IPS-20b (cell line): ENCODE measurements at regions not wholly inside any gene's neighbourhood (a gene's known extent, or its start where the extent isn't known, plus 50 kb on each side); places are given as distances from the start of the nearest gene placed in this dataset.

Source experiments
- H3K27ac ChIP-seq: one replicate; pipeline ENCODE4 v1.5.1; 2013; ENCODE audit warnings: low read length
- H3K27me3 ChIP-seq: 2 replicates; pipeline ENCODE4 v1.6.1; 2013; ENCODE audit warnings: mild to moderate bottlenecking, low read length, inconsistent platforms; ENCODE audit not compliant: insufficient read depth
- H3K36me3 ChIP-seq: 2 replicates; pipeline ENCODE4 v1.6.1; 2013; ENCODE audit warnings: low read depth, mild to moderate bottlenecking, inconsistent platforms, low read length, moderate library complexity; ENCODE audit not compliant: insufficient read depth
- H3K4me1 ChIP-seq: 2 replicates; pipeline ENCODE4 v1.6.1; 2013; ENCODE audit warnings: mild to moderate bottlenecking, control low read depth, inconsistent platforms, low read length, moderate library complexity; ENCODE audit not compliant: insufficient read depth
- H3K4me3 ChIP-seq: 2 replicates; pipeline ENCODE4 v1.5.1; 2013; ENCODE audit warnings: mild to moderate bottlenecking, low read length, inconsistent platforms
- H3K9ac ChIP-seq: 2 replicates; pipeline ENCODE4 v1.6.1; 2013; ENCODE audit warnings: low read depth, mild to moderate bottlenecking, inconsistent platforms, low read length, moderate library complexity
- H3K9me3 ChIP-seq: 2 replicates; pipeline ENCODE4 v1.6.1; 2013; ENCODE audit warnings: mild to moderate bottlenecking, low read depth, low read length, inconsistent platforms; ENCODE audit not compliant: insufficient read depth

GRCh38 chr4:66625480-66625879 is 919.8 kb downstream of the CENPC start:
- Histone ChIP-seq H3K27ac (no peak overlapping the region), H3K4me1 (no peaks in the 10 kb centered on the region), H3K9ac (no peak overlapping the region), H3K9me3 (no peaks in the 10 kb centered on the region), H3K36me3 (no peaks in the 10 kb centered on the region), H3K4me3 (no peak overlapping the region), H3K27me3 (no peaks in the 10 kb centered on the region)

GRCh38 chr4:66613591-66613990 is 931.7 kb downstream of the CENPC start:
- Histone ChIP-seq H3K27me3 (no peaks in the 10 kb centered on the region), H3K4me1 (no peaks in the 10 kb centered on the region), H3K36me3 (no peaks in the 10 kb centered on the region), H3K4me3 (no peak overlapping the region), H3K27ac (no peak overlapping the region), H3K9me3 (peaks cover 8% of the 10 kb centered on the region), H3K9ac (no peak overlapping the region)

GRCh38 chr4:66609014-66609413 is 936.3 kb downstream of the CENPC start:
- H3K4me1 ChIP-seq = peaks cover 5% of the 10 kb centered on the region; the same call in 1 of the 2 replicates
- H3K9me3 ChIP-seq = peaks cover 4% of the 10 kb centered on the region
- no peak overlapping the region for H3K9ac ChIP-seq
- H3K27me3 ChIP-seq = no peaks in the 10 kb centered on the region
- no peaks in the 10 kb centered on the region for H3K36me3 ChIP-seq
- no peak overlapping the region for H3K4me3 ChIP-seq
- no peak overlapping the region for H3K27ac ChIP-seq

GRCh38 chr4:66606908-66607307 is 936.6 kb upstream of the EPHA5 start:
- Histone ChIP-seq H3K36me3 (no peaks in the 10 kb centered on the region), H3K9me3 (no peaks in the 10 kb centered on the region), H3K4me3 (no peak overlapping the region), H3K4me1 (peaks cover 5% of the 10 kb centered on the region; the same call in 1 of the 2 replicates), H3K27me3 (no peaks in the 10 kb centered on the region), H3K27ac (no peak overlapping the region), H3K9ac (no peak overlapping the region)

GRCh38 chr4:66606215-66606614 is 935.9 kb upstream of the EPHA5 start:
- Histone ChIP-seq H3K36me3 (no peaks in the 10 kb centered on the region), H3K4me1 (peaks cover 5% of the 10 kb centered on the region; the same call in 1 of the 2 replicates), H3K27me3 (no peaks in the 10 kb centered on the region), H3K4me3 (no peak overlapping the region), H3K9me3 (no peaks in the 10 kb centered on the region), H3K9ac (no peak overlapping the region), H3K27ac (no peak overlapping the region)

- no peaks in the 10 kb centered on the region for H3K9me3 ChIP-seq
- H3K4me1 ChIP-seq = peaks cover 5% of the 10 kb centered on the region; the same call in 1 of the 2 replicates
- H3K27me3 ChIP-seq = no peaks in the 10 kb centered on the region
- H3K27ac ChIP-seq = no peak overlapping the region
- no peak overlapping the region for H3K4me3 ChIP-seq
- no peaks in the 10 kb centered on the region for H3K36me3 ChIP-seq
- no peak overlapping the region for H3K9ac ChIP-seq
Observed at GRCh38 chr4:66604192-66604591, 933.9 kb upstream of the EPHA5 start.

- H3K36me3 ChIP-seq = no peaks in the 10 kb centered on the region
- H3K4me3 ChIP-seq = no peak overlapping the region
- H3K27ac ChIP-seq = no peak overlapping the region
Observed at GRCh38 chr4:66602622-66603021, 932.3 kb upstream of the EPHA5 start.

GRCh38 chr4:66591968-66592367 is 921.7 kb upstream of the EPHA5 start:
- H3K27me3 ChIP-seq = no peaks in the 10 kb centered on the region

More at GRCh38 chr4:66602622-66603021, 932.3 kb upstream of the EPHA5 start:
- H3K27me3 ChIP-seq = no peaks in the 10 kb centered on the region
- H3K4me1 ChIP-seq = peaks cover 5% of the 10 kb centered on the region; the same call in 1 of the 2 replicates
- H3K9ac ChIP-seq = no peak overlapping the region
- no peaks in the 10 kb centered on the region for H3K9me3 ChIP-seq

GRCh38 chr4:66590488-66591215 is 920.4 kb upstream of the EPHA5 start:
- Histone ChIP-seq H3K4me1 (no peaks in the 10 kb centered on the region), H3K9me3 (no peaks in the 10 kb centered on the region), H3K36me3 (no peaks in the 10 kb centered on the region), H3K9ac (no peak overlapping the region), H3K27me3 (no peaks in the 10 kb centered on the region), H3K4me3 (no peak overlapping the region), H3K27ac (no peak overlapping the region)

More at GRCh38 chr4:66591968-66592367, 921.7 kb upstream of the EPHA5 start:
- no peak overlapping the region for H3K27ac ChIP-seq
- H3K9me3 ChIP-seq = no peaks in the 10 kb centered on the region
- H3K9ac ChIP-seq = no peak overlapping the region
- H3K36me3 ChIP-seq = no peaks in the 10 kb centered on the region
- H3K4me1 ChIP-seq = no peaks in the 10 kb centered on the region
- H3K4me3 ChIP-seq = no peak overlapping the region

GRCh38 chr4:66589183-66589582 is 918.9 kb upstream of the EPHA5 start:
- H3K9me3 ChIP-seq = no peaks in the 10 kb centered on the region
- H3K4me3 ChIP-seq = no peak overlapping the region
- H3K4me1 ChIP-seq = no peaks in the 10 kb centered on the region
- no peak overlapping the region for H3K27ac ChIP-seq
- H3K27me3 ChIP-seq = no peaks in the 10 kb centered on the region
- no peaks in the 10 kb centered on the region for H3K36me3 ChIP-seq
- no peak overlapping the region for H3K9ac ChIP-seq

- H3K4me3 ChIP-seq = no peak overlapping the region
- H3K36me3 ChIP-seq = no peaks in the 10 kb centered on the region
- H3K9ac ChIP-seq = no peak overlapping the region
- no peaks in the 10 kb centered on the region for H3K4me1 ChIP-seq
- H3K27ac ChIP-seq = no peak overlapping the region
- H3K9me3 ChIP-seq = no peaks in the 10 kb centered on the region
- no peaks in the 10 kb centered on the region for H3K27me3 ChIP-seq
Observed at GRCh38 chr4:66585767-66586166, 915.5 kb upstream of the EPHA5 start.

- H3K4me1 ChIP-seq = no peaks in the 10 kb centered on the region
- no peaks in the 10 kb centered on the region for H3K36me3 ChIP-seq
- no peak overlapping the region for H3K27ac ChIP-seq
- H3K9me3 ChIP-seq = no peaks in the 10 kb centered on the region
- H3K9ac ChIP-seq = no peak overlapping the region
- H3K27me3 ChIP-seq = no peaks in the 10 kb centered on the region
- H3K4me3 ChIP-seq = no peak overlapping the region
Observed at GRCh38 chr4:66577922-66578321, 907.6 kb upstream of the EPHA5 start.
